ENCODE measurements at regions not wholly inside any gene's neighbourhood (a gene's known extent, or its start where the extent isn't known, plus 50 kb on each side); places are given as distances from the start of the nearest gene placed in this dataset.
"Not testable (repeated sequence)": the region's sequence is repeated elsewhere in the genome, so short reads cannot be mapped to it uniquely, and the experiment has no call there.

DNA sequence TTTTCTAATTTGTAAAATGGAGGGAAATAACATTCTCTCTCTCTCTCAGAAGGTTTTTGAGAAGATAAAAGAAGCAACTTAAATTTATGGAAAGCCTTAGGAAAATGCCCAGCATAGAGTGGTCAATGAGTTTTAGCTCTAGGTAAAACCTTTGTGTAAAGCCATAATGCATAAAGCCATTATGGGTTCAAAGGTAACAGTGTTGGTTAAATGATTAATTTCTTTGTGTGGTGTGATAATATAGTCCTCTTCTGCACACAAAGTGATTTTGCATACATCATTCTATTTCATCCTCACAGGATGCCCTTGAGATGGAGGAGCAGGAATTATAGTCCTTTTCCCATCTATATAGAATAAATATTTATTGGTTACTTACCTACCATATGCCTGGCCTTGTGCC lies 602.9 kb downstream of the CSNK1G3 start:
- no peak for DNase-seq (ENCODE audit: low read depth)

DNA sequence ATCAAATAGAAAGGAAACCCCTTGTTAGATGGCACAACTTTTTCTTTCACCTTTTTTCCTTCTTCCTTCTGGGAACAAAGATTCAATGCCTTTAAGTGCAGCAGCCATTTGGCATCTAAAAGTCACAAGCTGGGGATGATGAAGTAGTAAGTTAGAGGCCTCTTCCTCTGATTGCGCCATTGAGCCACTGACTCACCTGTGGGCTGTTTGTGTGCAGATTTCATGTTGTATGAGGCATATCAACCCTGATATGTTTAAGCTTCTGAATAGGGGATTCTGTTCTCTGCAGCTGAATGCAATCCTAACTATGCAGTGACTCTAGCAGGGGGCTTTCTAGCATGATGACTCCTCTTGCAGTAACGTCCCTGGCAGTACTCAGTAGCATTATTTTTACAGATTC lies 599.9 kb downstream of the CSNK1G3 start:
- DNase-seq (ENCODE audit: low read depth) = no peak

DNA sequence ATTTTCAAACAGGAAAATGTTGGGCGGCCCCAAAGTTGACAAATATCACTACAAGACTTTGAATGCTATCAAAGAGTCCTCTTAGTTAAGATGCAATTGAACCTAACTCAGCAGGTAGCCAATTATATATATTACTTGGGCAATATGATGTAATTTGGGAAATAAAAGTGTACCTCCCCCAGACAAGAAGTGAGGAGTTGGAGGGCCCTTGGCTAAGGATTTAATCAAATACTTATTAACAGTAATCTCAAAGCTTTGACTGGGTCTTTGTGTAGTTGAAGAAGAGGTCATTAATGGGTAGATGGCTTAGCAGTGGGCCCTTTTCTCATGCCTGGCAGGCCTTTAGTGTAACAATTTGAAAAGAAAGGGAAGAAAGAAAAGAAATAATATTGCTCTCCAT lies 599.0 kb downstream of the CSNK1G3 start:
- no peak for DNase-seq (ENCODE audit: low read depth)

DNA sequence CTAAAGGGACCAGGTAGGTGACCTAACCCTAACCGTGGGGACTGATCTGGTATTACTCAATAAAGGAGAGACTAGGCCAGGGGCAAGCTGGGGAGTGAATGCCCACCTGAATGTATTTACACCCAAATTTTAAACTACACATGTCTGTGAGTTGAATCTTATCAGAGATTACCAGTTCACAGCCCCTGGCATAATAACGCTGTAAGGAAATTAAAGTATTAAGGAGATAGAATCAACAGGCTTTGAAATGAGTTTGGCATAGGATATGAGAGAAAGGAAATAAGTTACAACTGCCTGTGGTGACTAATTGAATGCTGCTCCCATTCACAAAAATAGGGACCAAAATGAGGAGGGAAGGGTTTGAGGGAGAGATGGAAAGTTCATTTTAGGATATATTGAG lies 593.3 kb downstream of the CSNK1G3 start:
- DNase-seq (ENCODE audit: low read depth) = no peak

DNA sequence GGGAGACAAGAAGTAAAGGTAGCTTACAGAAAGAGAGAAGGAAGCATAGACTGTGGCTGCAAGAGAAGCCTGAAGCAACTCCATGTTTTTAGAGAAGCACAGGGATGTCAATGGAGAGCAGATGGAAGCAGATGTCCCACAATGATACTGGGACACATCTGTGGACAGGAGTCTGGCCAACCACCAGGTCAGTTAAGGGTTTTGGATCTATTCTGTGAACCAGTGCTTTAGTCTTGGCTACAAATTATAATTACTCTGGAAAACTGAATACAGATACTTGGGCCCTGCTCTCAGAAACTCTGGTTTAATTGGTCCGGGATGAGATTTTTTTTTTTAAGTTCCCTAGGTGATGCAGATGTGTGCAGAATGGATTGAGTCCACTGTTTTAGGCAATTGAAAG lies 592.8 kb downstream of the CSNK1G3 start:
- DNase-seq (ENCODE audit: low read depth) = no peak

DNA sequence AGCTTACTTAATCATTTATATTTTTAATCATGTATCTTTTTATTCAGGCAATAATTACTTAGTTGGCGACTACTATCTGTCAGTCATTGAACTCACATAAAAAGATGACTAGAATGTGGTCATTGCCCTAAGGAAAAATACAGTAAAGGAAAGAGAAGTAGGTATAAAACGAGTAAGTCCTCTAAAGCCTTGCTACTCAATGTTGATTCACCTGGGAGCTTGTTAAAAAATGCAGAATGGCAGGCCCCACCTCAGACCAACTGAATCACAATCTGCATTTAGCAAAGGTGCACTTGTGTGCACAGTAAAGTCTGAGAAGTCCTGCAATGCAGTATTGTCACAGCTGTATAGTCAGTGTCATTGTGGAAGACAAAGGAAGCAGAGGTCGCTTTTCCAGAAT lies 592.4 kb downstream of the CSNK1G3 start:
- DNase-seq (ENCODE audit: low read depth) = no peak

DNA sequence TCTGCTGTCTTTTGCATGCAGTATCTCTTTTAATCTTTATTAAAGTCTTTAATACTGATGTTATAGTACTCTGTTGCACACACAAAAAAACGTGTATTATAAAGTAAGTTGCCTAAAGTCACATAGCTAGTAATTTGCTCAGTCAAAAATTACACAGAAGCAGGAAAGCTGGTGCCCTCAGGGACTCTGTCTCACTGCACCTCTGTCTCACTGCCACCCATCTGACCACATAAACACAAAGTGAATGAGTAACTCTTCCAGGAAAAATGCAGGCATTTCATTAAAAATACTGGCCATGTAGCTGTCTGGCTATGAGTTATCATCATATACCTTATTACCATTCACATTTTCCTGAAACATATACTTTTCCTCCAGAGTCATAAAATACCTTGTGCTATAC lies 591.7 kb downstream of the CSNK1G3 start:
- peak; percentile 16 for DNase-seq (ENCODE audit: low read depth)

DNA sequence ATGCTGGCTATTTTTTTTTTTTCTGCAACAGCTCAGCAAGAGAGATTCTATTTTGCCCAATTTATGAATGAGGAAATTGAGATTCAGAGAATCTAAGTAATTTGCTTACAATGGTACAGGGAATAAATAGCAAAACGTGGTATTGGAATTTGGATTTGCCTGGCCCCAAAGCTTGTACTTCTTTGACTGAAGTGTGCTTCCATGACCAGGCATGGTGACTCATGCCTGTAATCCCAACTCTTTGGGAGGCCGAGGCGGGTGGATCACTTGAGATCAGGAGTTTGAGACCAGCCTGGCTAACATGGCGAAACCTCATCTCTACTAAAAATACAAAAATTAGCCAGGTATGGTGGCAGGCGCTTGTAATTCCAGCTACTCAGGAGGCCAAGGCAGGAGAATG lies 591.1 kb downstream of the CSNK1G3 start:
- not testable (repeated sequence) for DNase-seq (ENCODE audit: low read depth)

DNA sequence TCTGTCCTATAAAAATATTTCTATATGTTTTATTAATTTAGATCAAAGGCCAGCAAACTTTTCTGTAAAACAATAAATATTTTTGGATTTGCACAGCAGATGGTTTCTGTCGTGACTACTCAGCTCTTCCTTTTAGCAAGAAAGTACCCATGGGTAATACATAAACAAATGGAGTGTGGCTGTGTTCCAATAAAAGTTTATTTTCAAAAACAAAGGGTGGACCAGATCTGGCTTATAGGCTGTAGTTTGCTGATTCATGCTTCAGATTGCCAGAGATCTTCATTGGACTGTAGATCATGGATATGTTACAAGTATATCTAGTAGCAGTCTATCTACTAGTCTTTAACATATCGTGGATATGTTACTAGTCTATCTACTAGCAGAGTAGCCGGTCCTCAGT lies 590.5 kb downstream of the CSNK1G3 start:
- DNase-seq (ENCODE audit: low read depth) = no peak

DNA sequence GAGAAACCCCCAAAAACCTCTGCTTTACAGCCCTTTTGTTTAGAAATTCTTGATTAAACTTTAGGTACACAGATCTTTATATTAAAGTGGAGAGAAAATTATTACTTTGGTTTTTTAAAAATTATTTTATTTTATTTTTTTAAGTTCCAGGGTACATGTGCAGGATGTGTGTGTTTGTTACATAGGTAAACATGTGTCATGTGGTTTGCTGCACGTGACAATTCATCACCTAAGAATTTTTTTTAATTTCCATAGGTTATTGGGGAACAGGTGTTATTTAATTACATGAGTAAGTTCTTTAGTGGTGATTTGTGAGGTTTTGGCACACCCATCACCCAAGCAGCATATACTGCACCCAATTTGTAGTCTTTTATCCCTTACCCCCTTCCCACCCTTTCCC lies 581.7 kb downstream of the CSNK1G3 start:
- no peak for DNase-seq (ENCODE audit: low read depth)

DNA sequence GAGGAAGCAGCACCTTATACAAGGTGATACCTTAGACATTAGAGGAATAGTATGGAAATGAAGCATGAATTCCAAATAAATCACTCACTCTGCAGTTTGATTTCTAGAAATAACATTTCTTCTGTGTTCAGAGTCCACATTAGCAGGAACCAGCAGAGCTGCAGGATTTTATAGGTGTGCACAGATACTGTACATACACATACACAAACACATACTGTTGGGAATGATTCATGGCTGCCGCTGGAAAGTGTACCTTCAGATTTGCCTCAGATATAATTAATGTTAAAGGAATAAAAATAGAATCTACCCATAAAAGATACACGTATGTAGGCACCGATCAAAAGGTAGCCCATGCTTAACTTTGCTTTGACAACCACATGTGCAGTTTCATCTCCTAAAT lies 578.1 kb downstream of the CSNK1G3 start:
- no peak for DNase-seq (ENCODE audit: low read depth)

DNA sequence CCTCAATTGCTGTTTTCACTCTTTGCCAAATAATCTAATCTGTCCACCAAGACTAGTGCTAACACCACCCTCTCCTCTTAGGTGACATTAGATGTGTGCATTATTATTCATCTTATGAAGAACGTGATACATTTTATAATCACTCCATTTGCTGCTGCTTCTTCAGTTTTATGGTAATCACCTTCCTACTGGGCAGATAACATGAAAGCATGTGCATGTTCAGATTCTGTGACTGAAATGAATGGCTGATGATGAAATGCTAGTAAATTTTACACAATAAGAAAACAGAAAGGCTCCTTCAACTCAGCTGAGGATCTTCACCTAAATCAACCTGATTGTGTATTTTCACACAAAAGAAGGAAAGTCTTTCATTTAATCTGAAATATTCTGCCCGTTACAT lies 577.6 kb downstream of the CSNK1G3 start:
- no peak for DNase-seq (ENCODE audit: low read depth)

DNA sequence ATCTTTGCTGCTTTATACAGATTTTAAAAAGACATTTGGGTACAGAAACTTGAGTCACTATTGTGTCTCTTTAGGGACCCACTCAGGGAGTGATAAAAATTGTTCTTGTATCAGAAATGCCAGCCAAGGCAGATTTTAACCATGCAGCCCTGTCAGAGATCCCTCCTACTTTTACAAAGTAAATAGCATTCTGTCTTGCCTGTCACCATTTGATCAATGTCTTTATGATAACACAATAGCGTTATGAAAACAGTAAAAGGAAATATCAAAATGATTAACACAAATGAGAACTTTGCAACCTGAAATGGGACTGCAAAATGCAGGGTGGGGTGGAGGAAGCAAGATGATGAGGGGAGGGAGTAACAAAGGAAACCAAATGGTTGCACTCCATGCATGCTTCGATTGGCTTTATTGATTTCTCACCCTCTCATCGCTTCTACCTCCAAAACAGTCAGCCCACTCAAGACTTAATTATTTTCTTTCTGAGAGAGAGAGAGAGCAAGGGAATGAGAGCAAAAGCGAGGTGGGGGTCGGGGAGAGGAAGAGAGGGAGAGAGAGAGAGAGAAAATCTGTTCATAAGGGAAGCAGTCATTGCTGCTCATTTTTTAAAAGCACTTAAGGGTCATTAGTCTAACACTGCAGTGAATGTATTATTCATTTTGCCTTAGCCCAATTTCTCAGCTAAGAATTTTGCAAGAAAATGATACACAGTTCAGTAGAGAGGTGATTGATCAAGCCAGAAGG lies 576.5 kb downstream of the CSNK1G3 start:
- no peak for DNase-seq (ENCODE audit: low read depth)

DNA sequence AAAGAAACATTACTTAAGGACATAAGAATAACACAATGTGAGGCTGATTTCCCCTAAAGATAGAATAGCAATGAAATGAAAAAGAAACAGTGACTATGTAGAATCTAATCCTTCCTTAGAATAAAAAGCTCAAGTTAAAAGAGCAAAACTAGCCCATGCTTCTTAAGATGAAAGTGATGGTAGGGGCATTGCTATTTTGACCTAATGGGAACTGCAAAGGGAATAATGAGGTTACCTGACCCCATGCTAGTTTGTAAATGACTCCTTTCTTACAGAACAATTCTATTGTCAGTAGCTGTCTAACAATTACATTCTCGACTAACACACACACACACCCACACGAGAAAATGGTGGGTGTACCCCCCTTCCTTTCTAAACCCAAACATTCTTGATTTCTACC lies 575.8 kb downstream of the CSNK1G3 start:
- no peak for DNase-seq (ENCODE audit: low read depth)

DNA sequence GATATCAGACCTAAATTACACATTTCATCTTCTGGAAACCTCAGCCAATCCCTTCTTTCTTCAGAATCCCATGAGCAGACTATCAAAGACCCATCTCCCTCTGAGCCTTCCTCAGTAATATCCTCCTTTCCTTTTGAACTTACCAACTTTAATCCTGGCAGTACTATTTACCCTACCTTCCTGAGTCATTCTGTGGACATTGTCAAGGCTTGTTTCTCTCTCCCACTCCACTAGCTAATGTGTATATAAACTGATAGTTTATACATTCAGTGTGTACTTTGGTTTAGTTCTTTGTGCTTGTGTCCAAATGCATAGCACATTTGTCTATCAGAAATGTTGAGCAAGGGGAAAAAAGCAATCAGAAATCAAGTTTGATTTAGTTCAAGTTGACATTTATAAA lies 568.3 kb downstream of the CSNK1G3 start:
- no peak for DNase-seq (ENCODE audit: low read depth)

DNA sequence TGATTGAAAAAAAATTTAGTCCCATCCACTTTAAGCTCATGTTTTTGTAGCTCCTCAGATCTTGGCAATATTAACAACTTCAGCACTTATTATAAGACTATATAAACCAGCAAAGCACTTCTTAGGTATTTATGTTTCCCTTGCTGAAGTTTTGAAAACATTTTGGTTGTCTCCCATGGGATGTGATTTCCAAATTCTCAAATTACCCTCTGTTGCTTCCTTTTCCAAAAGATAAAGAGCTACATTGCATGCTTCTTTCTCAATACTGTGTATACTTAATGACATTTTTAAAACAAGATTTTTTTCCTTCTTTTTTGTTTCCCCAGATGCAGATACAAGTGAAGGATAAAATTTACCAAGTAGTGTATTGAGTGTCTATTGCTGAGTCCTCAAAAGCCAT lies 567.1 kb downstream of the CSNK1G3 start:
- DNase-seq (ENCODE audit: low read depth) = no peak

DNA sequence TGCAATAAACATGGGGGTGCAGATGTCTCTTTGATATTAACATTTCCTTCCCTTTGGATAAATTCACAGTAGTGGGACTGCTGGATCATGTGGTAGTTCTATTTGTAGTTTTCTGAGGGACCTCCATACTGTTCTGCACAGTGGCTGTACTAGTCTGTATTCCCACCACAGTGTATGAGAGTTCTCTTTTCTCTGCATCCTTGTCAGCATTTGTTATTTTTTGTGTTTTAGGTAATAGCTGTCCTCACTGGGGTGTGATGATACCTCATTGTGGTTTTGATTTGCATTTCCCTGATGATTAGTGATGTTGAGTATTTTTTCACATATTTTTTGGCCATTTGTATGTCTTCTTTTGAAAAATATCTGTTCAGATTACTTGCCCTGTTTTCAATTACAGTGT lies 562.5 kb downstream of the CSNK1G3 start:
- DNase-seq (ENCODE audit: low read depth) = no peak

DNA sequence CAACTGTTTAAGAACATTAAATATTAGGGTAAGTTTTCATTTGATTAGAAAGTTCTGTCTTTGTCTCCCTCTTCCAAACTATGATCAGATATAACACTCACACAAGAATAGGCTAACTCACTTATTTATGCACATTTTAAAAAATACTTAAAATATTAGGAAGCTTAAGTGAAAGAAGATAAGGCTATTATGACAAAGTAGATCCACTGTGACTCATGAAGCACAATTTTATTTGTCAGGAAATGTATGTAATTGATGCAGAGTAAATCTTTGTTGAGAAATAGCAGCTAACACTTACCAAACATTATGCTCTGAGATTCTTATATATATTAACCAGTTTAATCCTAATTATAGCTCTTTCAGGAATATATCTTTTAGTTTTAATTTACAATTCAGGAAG lies 560.6 kb downstream of the CSNK1G3 start:
- no peak for DNase-seq (ENCODE audit: low read depth)

DNA sequence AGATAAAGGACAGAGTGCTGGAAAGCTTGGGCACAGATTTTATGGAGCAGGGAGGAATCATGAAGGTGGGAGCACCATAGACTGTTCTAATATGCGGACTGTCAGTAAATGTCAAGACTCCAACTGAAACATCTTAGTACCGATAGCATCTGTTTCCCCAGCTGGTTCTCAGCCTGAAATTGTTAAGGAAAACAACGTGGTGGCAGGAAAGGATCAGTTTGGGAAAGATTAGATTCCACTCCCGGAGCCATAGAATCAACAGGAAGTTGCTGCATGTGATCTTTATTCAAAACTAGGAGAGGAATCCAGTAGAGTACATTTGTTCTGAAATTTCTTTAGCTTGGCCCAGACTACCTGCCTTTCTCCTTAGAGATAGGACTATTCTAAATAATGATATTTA lies 559.1 kb downstream of the CSNK1G3 start:
- DNase-seq (ENCODE audit: low read depth) = no peak

DNA sequence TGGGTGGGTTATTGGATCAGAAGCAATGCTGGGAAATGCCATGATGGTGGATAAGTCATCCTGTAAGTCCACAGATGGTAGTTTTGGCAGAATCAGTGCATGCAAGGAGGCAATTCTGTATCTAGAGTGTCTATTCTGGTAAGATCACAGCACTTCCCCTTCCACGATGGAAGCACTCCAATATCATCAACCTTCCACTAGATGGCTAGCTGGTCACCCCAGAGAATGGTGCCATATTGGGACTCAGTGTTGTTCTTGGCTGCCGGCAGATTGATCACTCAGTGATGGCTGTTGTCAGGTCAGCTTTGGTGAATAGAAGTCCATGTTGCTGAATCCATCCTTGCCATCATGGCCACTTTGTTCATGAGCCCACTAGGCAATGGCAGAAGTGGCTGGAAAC lies 553.5 kb downstream of the CSNK1G3 start:
- DNase-seq (ENCODE audit: low read depth) = peak; percentile 9

DNA sequence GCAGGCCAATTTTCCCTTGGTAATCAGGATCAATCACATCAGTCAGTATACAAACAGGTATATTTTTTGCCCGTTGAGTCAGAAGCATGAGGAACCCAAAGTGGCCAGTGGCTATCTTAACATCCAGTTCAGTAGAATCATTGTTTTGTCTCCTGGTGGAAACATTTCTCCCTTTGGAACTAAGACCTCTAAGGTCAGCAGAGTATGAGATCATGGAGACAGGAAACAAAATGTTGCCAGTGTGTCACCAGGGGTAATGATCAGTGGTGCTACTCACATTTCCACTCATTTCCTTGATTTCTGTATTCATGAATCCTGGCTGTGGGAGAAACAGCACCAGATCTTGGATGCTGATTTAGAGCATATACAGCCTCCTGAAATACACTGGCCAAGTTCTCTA lies 553.0 kb downstream of the CSNK1G3 start:
- peak; percentile 54 for DNase-seq (ENCODE audit: low read depth)

DNA sequence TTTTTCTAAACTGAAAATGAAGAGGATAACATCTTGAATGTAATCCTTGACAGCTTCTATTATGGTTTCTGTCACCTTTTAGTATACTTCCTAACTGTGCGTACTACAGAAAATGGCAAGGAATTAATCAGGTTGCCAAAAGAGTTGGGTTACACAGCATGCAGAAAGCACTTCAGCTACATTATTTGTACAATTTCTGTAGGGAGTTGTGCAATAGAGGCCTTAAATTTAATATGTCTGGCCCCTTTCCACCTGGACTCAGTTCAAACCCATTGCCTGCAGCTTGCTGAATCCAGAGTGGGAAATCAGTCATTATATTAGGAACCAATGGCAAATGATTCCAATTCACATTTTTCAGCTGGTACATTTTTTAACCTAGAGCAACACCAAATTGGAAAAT lies 549.7 kb downstream of the CSNK1G3 start:
- peak; percentile 75 for DNase-seq (ENCODE audit: low read depth)

DNA sequence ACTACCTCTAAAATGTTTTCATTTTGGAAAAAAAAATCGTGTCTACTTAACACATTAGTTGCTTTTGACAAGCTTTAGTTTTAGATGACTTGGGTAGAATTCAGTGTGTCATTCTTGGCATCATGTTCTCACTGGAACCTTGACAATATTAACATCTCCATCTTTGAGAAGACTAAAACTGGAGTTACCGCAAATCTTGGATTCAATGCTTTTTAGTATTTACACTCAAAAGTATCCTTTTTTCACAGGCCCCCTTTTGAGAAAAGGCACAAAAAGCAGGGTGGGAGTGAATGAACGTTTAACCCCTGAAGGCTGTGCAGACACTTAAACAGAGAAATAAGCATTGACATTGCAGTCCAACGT lies 549.1 kb downstream of the CSNK1G3 start:
- peak; percentile 21 for DNase-seq (ENCODE audit: low read depth)

DNA sequence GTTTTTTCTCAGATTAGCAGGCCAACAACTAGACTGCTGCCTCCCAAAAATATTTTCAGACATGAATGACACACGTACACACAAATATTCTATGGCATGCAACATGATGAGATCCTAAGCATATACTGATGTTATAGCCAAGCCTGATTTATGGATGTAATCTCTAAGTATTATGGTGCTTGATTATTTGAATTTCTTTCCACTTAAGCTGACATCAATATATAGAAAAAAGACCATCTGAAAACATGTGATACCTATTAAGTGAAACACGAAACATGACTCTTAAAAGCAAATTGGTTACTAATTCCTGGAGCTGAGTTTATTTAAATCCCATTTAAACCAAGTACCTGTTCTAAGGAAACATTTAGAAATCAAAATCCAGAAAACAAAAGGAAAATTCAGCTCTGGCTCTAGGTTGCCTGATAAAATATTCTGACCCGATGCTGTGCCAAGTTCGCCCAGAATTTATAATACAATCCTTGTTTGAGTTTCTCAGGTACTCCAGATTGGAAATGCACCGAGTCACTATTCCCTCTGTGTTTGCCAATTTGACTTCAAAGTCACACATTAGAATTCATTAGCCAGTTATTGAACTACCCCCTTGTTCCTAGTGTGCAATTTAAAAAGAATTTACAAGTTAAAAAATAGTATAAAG lies 548.6 kb downstream of the CSNK1G3 start:
- no peak for DNase-seq (ENCODE audit: low read depth)
